Activated naive CD8-positive, alpha-beta T cell treated with anti-CD3 and anti-CD28 coated beads, Interleukin-2, amount 10 ng/mL, durations not matched to agents 7 days and 5 days (primary cell): ENCODE measurements at regions not wholly inside any gene's neighbourhood (a gene's known extent, or its start where the extent isn't known, plus 50 kb on each side); places are given as distances from the start of the nearest gene placed in this dataset.

Source experiments
- ATAC-seq: fragments of 150-1000 bp; cut with Tn5 transposase; one replicate; pipeline ENCODE4 v1.10.0; 2021; ENCODE audit warnings: low read depth, moderate library complexity
- POLR2A ChIA-PET: fragments of 350-600 bp; sonication (Branson Sonifier 250); formaldehyde crosslinking; loops from one replicate; lab custom pipeline; 2021; ENCODE audit warnings: antibody characterized with exemption; lab: Charles Lee
- DNase-seq: peaks from one replicate; pipeline ENCODE4 v3.0.0; 2021
- H3K27ac Mint-ChIP-seq: one replicate; pipeline ENCODE4 v1.8.0; 2022; ENCODE audit warnings: mild to moderate bottlenecking, mixed read lengths
- H3K27me3 Mint-ChIP-seq: one replicate; pipeline ENCODE4 v1.8.0; 2022; ENCODE audit warnings: mild to moderate bottlenecking, moderate library complexity, mixed read lengths
- H3K36me3 Mint-ChIP-seq: one replicate; pipeline ENCODE4 v1.8.0; 2021; ENCODE audit warnings: mild to moderate bottlenecking, mixed read lengths
- H3K4me1 Mint-ChIP-seq: one replicate; pipeline ENCODE4 v1.8.0; 2021; ENCODE audit warnings: mixed read lengths
- H3K4me3 Mint-ChIP-seq: one replicate; pipeline ENCODE4 v1.8.0; 2022; ENCODE audit warnings: mild to moderate bottlenecking, moderate library complexity, mixed read lengths
- H3K9me3 Mint-ChIP-seq: one replicate; pipeline ENCODE4 v1.8.0; 2021; ENCODE audit warnings: mixed read lengths

DNA sequence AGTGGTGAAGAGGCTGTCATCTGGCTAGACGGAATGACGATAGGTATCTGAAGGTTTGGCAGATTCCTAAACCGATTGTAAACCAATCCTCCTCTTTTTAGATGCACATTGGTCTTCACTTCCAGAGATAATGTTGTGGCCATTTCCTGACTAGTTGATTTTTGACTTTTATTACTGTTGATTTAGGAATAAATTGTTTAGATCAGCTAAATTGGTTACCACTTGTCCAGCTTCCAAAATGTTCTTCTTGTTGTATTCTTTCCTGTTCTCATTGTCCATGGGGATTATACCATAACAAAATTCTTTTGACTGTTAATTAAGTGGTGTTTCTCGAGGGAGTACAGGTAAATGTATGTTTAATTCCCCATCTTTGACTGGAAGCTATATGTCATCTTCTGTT lies 119.7 kb downstream of the MACROH2A1 start:
- ATAC-seq = no peak
- H3K36me3 Mint-ChIP-seq = no peaks in the 10 kb centered on the region
- no peaks in the 10 kb centered on the region for H3K4me1 Mint-ChIP-seq
- POLR2A ChIA-PET = no interaction called here
- peaks cover 2% of the 10 kb centered on the region for H3K9me3 Mint-ChIP-seq
- peaks cover 62% of the 10 kb centered on the region for H3K27me3 Mint-ChIP-seq
- H3K4me3 Mint-ChIP-seq = no peak overlapping the region
- DNase-seq = no peak
- H3K27ac Mint-ChIP-seq = no peak overlapping the region

DNA sequence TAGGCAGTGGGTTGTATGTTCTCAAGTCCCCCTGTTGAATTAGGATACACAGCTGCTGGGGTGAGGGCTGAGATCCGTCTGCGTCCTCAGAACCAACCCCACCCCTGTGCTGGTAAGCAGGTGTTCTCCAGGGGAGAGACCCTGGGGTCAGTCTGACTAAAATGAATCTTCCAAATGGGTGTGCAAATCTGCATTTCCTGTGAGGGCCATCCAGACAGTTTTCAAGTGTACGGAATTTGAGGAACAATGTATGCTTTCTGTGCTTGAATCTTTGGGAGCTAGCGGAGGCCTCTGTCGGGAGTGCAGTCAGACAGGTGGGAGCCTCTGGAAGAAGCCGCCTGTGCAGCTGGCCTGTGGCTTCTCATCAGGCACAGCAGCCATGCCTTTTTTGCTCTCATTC lies 122.9 kb downstream of the MACROH2A1 start:
- H3K36me3 Mint-ChIP-seq = no peaks in the 10 kb centered on the region
- peaks cover 2% of the 10 kb centered on the region for H3K9me3 Mint-ChIP-seq
- POLR2A ChIA-PET = interaction anchor here (0.6 kb wide), 1 partner anchor 682 kb away, joined by 6 read pairs; no protein-coding TSS in a partner anchor
- peaks cover 38% of the 10 kb centered on the region for H3K27me3 Mint-ChIP-seq
- H3K4me1 Mint-ChIP-seq = no peaks in the 10 kb centered on the region
- DNase-seq (no peak), ATAC-seq (no peak)
- H3K4me3 Mint-ChIP-seq = no peak overlapping the region
- H3K27ac Mint-ChIP-seq = no peak overlapping the region

DNA sequence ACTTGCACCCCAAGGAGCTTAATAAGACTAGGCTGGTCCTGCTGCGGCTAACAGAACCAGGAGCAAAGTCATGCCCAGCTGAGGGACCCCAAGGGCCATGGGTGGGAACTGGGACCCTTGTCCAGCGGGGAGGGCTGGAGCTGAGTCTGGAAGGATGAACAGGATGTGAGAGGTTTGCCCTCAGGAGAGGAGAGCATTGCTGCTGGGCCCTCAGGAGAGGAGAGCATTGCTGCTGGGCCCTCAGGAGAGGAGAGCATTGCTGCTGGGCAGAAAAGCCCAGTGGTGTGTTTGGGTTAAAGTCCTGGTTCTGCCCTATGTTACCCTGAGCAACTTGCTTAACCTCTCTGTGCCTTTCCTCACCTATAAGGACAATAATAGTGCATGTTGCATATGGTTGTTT lies 125.8 kb downstream of the MACROH2A1 start:
- POLR2A ChIA-PET = no interaction called here
- H3K36me3 Mint-ChIP-seq = no peaks in the 10 kb centered on the region
- H3K9me3 Mint-ChIP-seq = no peaks in the 10 kb centered on the region
- peaks cover 25% of the 10 kb centered on the region for H3K27me3 Mint-ChIP-seq
- no peaks in the 10 kb centered on the region for H3K4me1 Mint-ChIP-seq
- no peak overlapping the region for H3K4me3 Mint-ChIP-seq
- DNase-seq = no peak
- no peak for ATAC-seq
- no peak overlapping the region for H3K27ac Mint-ChIP-seq

DNA sequence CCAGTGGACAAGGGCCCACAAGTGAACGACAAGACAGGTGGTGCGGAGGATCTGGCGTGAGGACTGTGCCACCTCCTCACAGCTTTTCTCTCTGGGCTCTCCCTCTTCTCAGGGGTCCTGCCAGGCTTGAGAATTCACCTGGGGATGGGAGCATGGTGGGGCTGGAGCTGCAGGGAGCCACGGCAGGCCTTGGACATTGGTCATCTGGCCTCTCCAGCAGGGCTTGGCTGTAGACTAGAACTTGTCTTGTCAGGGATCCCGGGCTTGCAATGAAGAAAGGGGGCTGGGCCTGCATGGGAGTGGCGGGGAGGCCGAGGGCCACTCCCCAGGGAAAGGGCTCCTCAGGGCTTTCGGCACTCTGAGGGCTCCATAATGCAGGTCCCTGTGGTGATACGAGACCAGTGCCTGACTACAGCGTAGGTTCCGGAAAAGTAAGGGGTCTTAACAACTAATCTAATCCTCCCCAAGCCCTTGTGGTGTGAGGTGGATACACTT lies 126.7 kb downstream of the MACROH2A1 start:
- DNase-seq = no peak
- H3K9me3 Mint-ChIP-seq = no peaks in the 10 kb centered on the region
- ATAC-seq = no peak
- H3K27me3 Mint-ChIP-seq = peaks cover 27% of the 10 kb centered on the region
- no peak overlapping the region for H3K27ac Mint-ChIP-seq
- H3K4me3 Mint-ChIP-seq = no peak overlapping the region
- POLR2A ChIA-PET = no interaction called here
- H3K4me1 Mint-ChIP-seq = no peaks in the 10 kb centered on the region
- H3K36me3 Mint-ChIP-seq = no peaks in the 10 kb centered on the region

DNA sequence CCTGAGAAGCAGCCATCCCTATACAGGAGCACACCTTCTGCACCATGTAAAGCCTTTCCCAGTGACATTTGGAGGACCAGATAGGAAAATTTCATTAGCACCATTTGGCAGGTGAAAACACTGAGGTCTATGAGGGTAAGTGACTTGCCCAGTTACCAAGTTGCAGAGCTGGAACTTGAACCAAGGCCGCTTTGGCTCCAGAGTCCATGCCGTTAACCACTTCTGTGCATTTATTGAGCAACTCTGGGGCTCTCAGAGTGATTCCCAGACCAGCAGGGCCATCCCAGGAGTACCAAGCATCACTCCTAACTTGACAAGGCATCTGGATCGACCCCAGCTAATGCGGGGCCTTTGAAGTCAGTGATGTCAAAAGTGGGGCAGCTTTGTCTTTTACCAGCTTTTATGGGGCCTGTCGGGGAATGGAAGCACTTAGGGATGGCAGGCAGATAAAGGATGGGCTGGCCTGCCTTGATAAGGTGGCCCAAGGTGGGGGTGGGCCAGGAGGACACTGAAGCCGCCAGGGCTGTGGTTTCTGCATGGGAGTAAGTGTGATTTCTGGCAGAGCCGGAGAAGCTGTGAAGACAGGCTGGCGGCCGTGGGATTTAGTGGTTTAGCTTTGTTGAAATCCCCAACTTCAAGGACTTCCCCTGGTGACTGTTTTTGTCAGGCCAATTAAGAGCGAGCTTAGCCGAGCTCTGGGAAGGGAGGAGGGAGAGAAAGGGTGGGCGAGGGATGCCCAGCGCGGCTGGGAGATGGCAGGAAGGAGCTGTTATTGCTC lies 127.3 kb downstream of the MACROH2A1 start:
- H3K9me3 Mint-ChIP-seq = no peaks in the 10 kb centered on the region
- DNase-seq = no peak
- POLR2A ChIA-PET = no interaction called here
- no peak for ATAC-seq
- peaks cover 23% of the 10 kb centered on the region for H3K27me3 Mint-ChIP-seq
- no peak overlapping the region for H3K27ac Mint-ChIP-seq
- H3K4me3 Mint-ChIP-seq = no peak overlapping the region
- no peaks in the 10 kb centered on the region for H3K36me3 Mint-ChIP-seq
- H3K4me1 Mint-ChIP-seq = no peaks in the 10 kb centered on the region

DNA sequence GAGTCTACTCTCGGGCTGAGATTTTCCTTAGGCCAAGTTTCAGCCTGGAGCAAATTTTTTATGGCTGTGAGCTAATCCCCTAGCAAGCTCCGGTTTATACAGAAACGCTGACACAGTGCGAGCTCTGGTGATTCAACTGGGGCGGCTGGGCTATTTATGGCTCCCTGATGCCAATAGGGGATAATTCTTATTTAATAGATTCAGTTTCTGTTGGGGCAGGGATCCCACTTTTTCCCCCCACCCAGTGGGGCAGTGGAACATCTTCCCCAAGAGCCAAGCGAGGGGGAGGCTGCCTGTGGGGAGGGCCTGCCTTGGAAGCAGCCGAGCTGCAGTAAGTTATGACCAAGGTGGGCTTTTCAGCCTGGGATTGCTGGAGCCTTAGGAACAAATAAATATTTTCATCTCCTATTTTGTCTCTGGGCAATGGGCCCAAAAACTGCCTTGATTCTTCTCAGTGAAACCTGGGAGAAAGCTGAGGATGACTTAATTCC lies 129.1 kb downstream of the MACROH2A1 start:
- no peak for ATAC-seq
- Mint-ChIP-seq H3K27ac (no peak overlapping the region), H3K4me3 (no peak overlapping the region), H3K4me1 (no peaks in the 10 kb centered on the region), H3K27me3 (peaks cover 25% of the 10 kb centered on the region), H3K9me3 (no peaks in the 10 kb centered on the region), H3K36me3 (no peaks in the 10 kb centered on the region)
- POLR2A ChIA-PET = no interaction called here
- no peak for DNase-seq

DNA sequence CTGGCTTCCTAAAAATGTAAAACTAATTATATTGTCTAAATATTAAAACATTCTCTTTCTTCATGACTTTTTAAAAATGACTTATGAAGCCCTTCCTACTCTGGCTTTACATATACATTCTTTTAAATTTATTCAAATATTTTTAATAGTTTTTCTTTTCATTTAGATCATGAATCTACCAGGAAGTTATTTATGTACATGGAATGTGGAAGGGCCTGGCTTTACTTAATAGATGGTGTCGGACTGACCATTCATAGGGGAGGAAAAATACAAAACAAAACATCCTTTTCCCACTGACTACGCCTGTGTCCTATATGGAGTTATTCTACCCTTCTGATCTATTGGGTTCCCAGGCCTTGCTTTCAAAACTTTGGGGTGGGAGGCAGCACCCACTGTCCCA lies 129.8 kb downstream of the MACROH2A1 start:
- Mint-ChIP-seq H3K36me3 (no peaks in the 10 kb centered on the region), H3K27me3 (peaks cover 18% of the 10 kb centered on the region), H3K4me1 (no peaks in the 10 kb centered on the region), H3K4me3 (no peak overlapping the region), H3K27ac (no peak overlapping the region), H3K9me3 (no peaks in the 10 kb centered on the region)
- POLR2A ChIA-PET = no interaction called here
- ATAC-seq (no peak), DNase-seq (no peak)

DNA sequence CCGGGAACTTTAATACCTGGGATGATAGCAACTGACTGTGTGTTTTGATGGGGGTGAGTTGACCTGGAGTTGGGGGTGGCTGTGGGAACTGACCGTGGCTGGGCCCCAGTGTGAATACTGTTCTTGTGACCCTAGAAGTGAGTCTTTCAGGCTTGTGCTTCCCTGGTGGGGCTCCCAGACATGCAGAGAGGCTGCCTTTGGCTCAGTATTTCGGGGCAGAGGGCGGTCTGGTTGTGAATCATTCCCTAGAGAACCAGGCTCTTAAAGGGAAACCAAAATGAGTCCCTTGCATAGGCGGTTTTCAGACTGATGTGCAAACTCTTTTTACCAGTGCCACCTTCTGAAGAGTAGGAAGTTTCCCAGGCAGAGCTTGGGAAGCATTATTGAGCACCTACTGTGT lies 132.1 kb downstream of the MACROH2A1 start:
- H3K4me3 Mint-ChIP-seq = no peak overlapping the region
- H3K27me3 Mint-ChIP-seq = peaks cover 26% of the 10 kb centered on the region
- H3K36me3 Mint-ChIP-seq = no peaks in the 10 kb centered on the region
- H3K4me1 Mint-ChIP-seq = no peaks in the 10 kb centered on the region
- no peaks in the 10 kb centered on the region for H3K9me3 Mint-ChIP-seq
- no peak overlapping the region for H3K27ac Mint-ChIP-seq
- POLR2A ChIA-PET = no interaction called here
- DNase-seq = no peak
- ATAC-seq = no peak

DNA sequence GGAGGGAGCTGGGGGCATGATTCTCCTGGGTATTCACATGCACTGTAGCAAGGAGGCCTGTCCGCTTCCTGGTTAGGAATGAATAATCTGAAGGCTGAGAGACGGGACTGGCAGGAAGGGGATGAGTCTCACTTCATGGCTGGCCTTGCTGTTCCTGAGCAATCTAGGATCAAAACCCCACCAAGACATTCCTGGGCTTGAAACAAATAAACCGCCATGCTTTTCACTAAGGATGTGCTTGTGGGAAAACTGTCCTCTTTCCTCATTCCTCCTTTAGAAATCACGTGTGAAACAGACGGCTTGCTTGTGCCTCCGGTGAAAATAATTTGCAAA lies 132.8 kb downstream of the MACROH2A1 start:
- no peak for ATAC-seq
- Mint-ChIP-seq H3K27me3 (peaks cover 31% of the 10 kb centered on the region), H3K27ac (no peak overlapping the region), H3K36me3 (no peaks in the 10 kb centered on the region), H3K4me1 (no peaks in the 10 kb centered on the region), H3K9me3 (no peaks in the 10 kb centered on the region), H3K4me3 (no peak overlapping the region)
- POLR2A ChIA-PET = no interaction called here
- no peak for DNase-seq

DNA sequence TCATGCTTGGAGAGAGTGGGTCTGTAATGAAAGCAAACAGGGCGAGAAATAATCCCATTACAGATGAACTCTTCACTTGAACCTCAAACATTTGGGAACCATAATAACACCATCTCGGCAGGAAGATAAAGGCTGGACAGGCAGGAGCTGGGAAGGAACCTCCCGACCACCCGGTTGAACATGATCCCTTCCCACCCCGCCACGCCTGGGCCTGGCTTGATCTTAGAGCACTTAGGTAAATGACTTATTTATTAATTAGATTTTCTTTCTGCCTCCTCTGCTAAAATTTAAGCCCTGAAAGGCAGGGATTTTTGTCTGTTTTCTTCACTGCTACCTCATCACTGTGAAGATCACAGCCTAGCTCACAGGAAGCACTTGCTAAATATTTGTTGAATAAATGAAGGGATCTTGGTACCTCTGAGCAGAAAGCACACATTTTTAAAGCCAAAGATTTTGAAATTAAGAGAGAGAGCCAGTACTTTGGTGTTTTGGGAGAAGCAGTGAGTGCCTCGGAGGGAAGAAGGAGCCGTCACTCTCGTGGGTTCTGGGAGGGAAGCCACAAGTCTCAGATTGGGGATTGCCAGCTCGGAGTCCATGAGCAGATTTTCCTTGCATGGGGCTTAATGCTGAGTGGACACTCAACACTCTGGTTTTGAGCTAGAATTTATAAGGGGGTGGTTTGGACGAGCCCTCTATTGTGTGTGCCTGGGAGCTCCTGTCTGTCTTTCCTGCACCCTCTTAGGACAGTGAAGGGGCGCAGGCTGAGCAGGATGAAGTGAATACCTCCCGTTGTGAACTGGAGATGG lies 133.3 kb downstream of the MACROH2A1 start:
- H3K9me3 Mint-ChIP-seq = no peaks in the 10 kb centered on the region
- POLR2A ChIA-PET = no interaction called here
- no peaks in the 10 kb centered on the region for H3K36me3 Mint-ChIP-seq
- H3K27me3 Mint-ChIP-seq = peaks cover 34% of the 10 kb centered on the region
- no peak for DNase-seq
- ATAC-seq = no peak
- H3K27ac Mint-ChIP-seq = no peak overlapping the region
- H3K4me3 Mint-ChIP-seq = no peak overlapping the region
- no peaks in the 10 kb centered on the region for H3K4me1 Mint-ChIP-seq

DNA sequence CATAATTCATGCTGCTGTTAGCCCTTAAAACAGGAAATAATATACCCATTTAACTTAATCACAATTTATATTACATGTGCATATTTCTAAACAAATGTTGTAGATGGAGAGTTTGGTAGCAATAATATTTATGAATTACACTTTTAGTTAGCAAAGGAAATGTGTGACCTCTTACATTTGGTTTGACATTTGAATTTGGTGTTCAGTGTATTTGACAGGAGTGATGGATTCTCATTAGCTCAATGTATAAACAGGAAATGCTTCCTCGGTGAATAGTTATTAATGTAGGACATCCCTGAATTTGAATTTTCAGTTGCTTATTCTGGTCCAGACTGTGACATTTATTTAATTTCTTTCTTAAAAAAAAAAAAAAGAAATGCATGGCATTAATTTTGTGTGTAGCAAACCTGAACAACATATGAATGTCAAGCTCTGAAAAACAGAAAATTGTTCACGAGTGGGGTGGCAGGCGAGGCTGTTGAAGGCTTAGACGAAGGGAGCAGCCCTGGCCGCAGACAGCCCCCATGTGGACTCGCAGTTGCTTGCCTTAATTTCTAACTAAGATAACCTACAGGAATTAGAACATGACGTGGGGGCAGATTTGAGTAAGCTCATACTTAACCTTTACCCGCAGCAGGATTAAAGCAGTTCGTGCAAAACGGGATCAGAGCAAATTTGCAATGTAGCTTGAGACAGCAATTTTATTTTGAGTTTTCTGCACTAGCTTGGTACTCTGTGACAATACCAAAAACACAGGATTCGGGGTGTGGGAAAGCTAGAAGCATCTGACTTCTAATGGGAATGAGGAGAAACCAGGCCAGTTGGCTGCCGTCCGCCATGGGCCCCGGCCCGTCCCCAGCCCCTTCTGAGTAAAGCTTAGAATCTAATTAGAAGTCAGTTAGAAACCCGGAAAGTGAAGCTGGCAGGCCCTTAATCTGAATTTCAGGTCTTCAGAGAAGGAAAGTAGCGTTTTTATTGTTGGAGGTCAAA lies 134.3 kb downstream of the MACROH2A1 start:
- DNase-seq (no peak), ATAC-seq (no peak)
- H3K4me3 Mint-ChIP-seq = no peak overlapping the region
- no peaks in the 10 kb centered on the region for H3K4me1 Mint-ChIP-seq
- H3K36me3 Mint-ChIP-seq = peaks cover under 1% of the 10 kb centered on the region
- peaks cover 44% of the 10 kb centered on the region for H3K27me3 Mint-ChIP-seq
- POLR2A ChIA-PET = no interaction called here
- no peak overlapping the region for H3K27ac Mint-ChIP-seq
- H3K9me3 Mint-ChIP-seq = peaks cover 6% of the 10 kb centered on the region

DNA sequence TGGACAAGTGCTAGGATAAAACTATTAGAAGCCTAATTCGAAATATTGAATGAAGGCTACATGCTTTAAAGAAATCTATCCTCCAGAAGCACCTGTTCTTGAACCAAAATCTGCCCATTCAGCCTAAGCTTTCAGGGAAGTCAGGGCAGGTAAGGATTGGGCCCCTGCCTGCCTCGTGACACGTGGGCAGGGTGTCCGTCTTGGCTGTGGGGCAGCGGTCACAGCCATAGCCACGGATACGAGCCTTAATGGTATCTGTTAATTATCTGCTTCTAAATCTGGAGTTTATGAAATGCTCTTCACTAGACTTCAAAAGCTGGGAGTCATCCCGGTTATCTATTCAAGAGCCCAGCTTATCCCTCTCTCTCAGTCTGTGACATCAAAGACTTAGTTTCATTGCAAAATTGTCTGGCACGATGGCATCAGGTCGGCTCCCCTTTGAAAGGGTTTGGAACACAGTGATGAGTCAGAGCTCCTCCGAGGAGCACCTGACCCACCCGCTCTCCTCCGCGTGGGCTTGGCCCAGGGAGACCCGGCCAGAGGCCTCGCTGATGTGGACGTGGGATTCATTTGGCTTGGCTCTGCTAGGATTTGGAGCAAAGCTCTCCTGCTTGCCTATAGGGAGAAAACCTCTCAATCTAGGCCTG lies 135.9 kb downstream of the MACROH2A1 start:
- POLR2A ChIA-PET = no interaction called here
- H3K27me3 Mint-ChIP-seq = peaks cover 50% of the 10 kb centered on the region

More for the DNA sequence above, 135.9 kb downstream of the MACROH2A1 start:
- Mint-ChIP-seq H3K9me3 (peaks cover 8% of the 10 kb centered on the region), H3K36me3 (peaks cover 3% of the 10 kb centered on the region), H3K4me1 (no peaks in the 10 kb centered on the region), H3K4me3 (no peak overlapping the region), H3K27ac (no peak overlapping the region)
- ATAC-seq (no peak), DNase-seq (no peak)
